H9 (cell line): ENCODE measurements at regions not wholly inside any gene's neighbourhood (a gene's known extent, or its start where the extent isn't known, plus 50 kb on each side); places are given as distances from the start of the nearest gene placed in this dataset.

Experiments used
- DNase-seq: peaks from one replicate; pipeline ENCODE4 v3.0.0-alpha.2; 2017
- H2AFZ ChIP-seq: one replicate; pipeline ENCODE4 v1.6.1; 2013; ENCODE audit warnings: mild to moderate bottlenecking, low read length, control low read depth, moderate library complexity
- H2AK5ac ChIP-seq: 2 replicates; pipeline ENCODE4 v1.6.1; 2013; ENCODE audit warnings: low read length, control low read depth, mixed read lengths; ENCODE audit not compliant: insufficient read length
- H2BK120ac ChIP-seq: one replicate; pipeline ENCODE4 v1.6.1; 2013; ENCODE audit warnings: low read depth, mild to moderate bottlenecking, low read length, control low read depth, inconsistent platforms; ENCODE audit not compliant: poor library complexity, severe bottlenecking
- H2BK12ac ChIP-seq: 2 replicates; pipeline ENCODE4 v1.6.1; 2013; ENCODE audit warnings: low read length, control low read depth, mixed read lengths, low read depth; ENCODE audit not compliant: insufficient read length
- H2BK15ac ChIP-seq: 2 replicates; pipeline ENCODE4 v1.6.1; 2013; ENCODE audit warnings: low read depth, low read length, control low read depth
- H2BK20ac ChIP-seq: one replicate; pipeline ENCODE4 v1.6.1; 2013; ENCODE audit warnings: low read depth, mild to moderate bottlenecking, low read length, control low read depth, inconsistent platforms; ENCODE audit not compliant: poor library complexity, severe bottlenecking
- H2BK5ac ChIP-seq: 2 replicates; pipeline ENCODE4 v1.6.1; 2013; ENCODE audit warnings: low read length, control low read depth, mixed read lengths; ENCODE audit not compliant: insufficient read length
- H3K14ac ChIP-seq: 2 replicates; pipeline ENCODE4 v1.6.1; 2013; ENCODE audit warnings: low read length, control low read depth; ENCODE audit not compliant: insufficient read depth
- H3K18ac ChIP-seq: 2 replicates; pipeline ENCODE4 v1.6.1; 2013; ENCODE audit warnings: low read depth, mild to moderate bottlenecking, mixed read lengths, low read length, control low read depth; ENCODE audit not compliant: insufficient read length
- H3K23ac ChIP-seq: 2 replicates; pipeline ENCODE4 v1.6.1; 2013; ENCODE audit warnings: low read length, control low read depth, mixed read lengths, low read depth; ENCODE audit not compliant: insufficient read length
- H3K23me2 ChIP-seq: 2 replicates; pipeline ENCODE4 v1.6.1; 2013; ENCODE audit warnings: low read depth, mild to moderate bottlenecking, mixed read lengths, low read length, control low read depth; ENCODE audit not compliant: insufficient read length, poor library complexity, severe bottlenecking
- H3K27ac ChIP-seq: 2 replicates; pipeline ENCODE4 v1.5.1; 2013; ENCODE audit warnings: low read length, control low read depth, mixed read lengths, low read depth; ENCODE audit not compliant: insufficient read length
- H3K27me3 ChIP-seq: 2 replicates; pipeline ENCODE4 v1.6.1; 2013; ENCODE audit warnings: low read length, control low read depth, inconsistent platforms; ENCODE audit not compliant: insufficient read depth
- H3K4ac ChIP-seq: 2 replicates; pipeline ENCODE4 v1.6.1; 2013; ENCODE audit warnings: low read depth, mild to moderate bottlenecking, control low read depth, inconsistent platforms, low read length, moderate library complexity
- H3K4me1 ChIP-seq: 2 replicates; pipeline ENCODE4 v1.6.1; 2013; ENCODE audit warnings: low read length, control low read depth, inconsistent platforms; ENCODE audit not compliant: insufficient read depth
- H3K4me2 ChIP-seq: 2 replicates; pipeline ENCODE4 v1.6.1; 2013; ENCODE audit warnings: low read length, control low read depth, mixed read lengths; ENCODE audit not compliant: insufficient read length, insufficient read depth
- H3K56ac ChIP-seq: 2 replicates; pipeline ENCODE4 v1.6.1; 2013; ENCODE audit warnings: low read depth, mild to moderate bottlenecking, mixed read lengths, low read length, control low read depth; ENCODE audit not compliant: insufficient read length
- H3K79me1 ChIP-seq: 2 replicates; pipeline ENCODE4 v1.6.1; 2013; ENCODE audit warnings: low read depth, mild to moderate bottlenecking, moderate library complexity, low read length, control low read depth, inconsistent platforms; ENCODE audit not compliant: insufficient read depth, poor library complexity, severe bottlenecking
- H3K79me2 ChIP-seq: 2 replicates; pipeline ENCODE4 v1.6.1; 2013; ENCODE audit warnings: low read length, control low read depth, inconsistent platforms; ENCODE audit not compliant: insufficient read depth
- H3K9ac ChIP-seq: 2 replicates; pipeline ENCODE4 v1.6.1; 2013; ENCODE audit warnings: low read length, control low read depth, mixed read lengths; ENCODE audit not compliant: insufficient read length; ENCODE audit errors: extremely low read depth
- H3K9me3 ChIP-seq: one replicate; pipeline ENCODE4 v1.6.1; 2013; ENCODE audit warnings: low read depth, low read length, inconsistent platforms; ENCODE audit not compliant: control insufficient read depth
- H3T11ph ChIP-seq: one replicate; pipeline ENCODE4 v1.6.1; 2013; ENCODE audit warnings: mild to moderate bottlenecking, low read length, control low read depth, inconsistent platforms
- H4K20me1 ChIP-seq: one replicate; pipeline ENCODE4 v1.6.1; 2013; ENCODE audit not compliant: control insufficient read depth, insufficient read length, insufficient read depth
- H4K5ac ChIP-seq: 2 replicates; pipeline ENCODE4 v1.6.1; 2013; ENCODE audit warnings: low read depth, mild to moderate bottlenecking, mixed read lengths, low read length, control low read depth; ENCODE audit not compliant: insufficient read length
- H4K8ac ChIP-seq: replicated peaks from 2 replicates; pipeline ENCODE4 v1.6.1; 2013; ENCODE audit warnings: low read length, control low read depth, mixed read lengths, low read depth; ENCODE audit not compliant: insufficient read length
- H4K91ac ChIP-seq: 2 replicates; pipeline ENCODE4 v1.6.1; 2013; ENCODE audit warnings: low read depth, mild to moderate bottlenecking, moderate library complexity, mixed read lengths, low read length, control low read depth; ENCODE audit not compliant: insufficient read length
- H3K27ac Mint-ChIP-seq, 3 experiments: 2 replicates in 2 of 3; 3 replicates in 1 of 3; pipeline ENCODE4 v1.8.0; 2020 to 2021; ENCODE audit warnings: mixed read lengths in 3 of 3, mild to moderate bottlenecking in 1 of 3, moderate library complexity in 1 of 3
- H3K27me3 Mint-ChIP-seq: 2 replicates; pipeline ENCODE4 v1.8.0; 2021; ENCODE audit warnings: low read depth, mild to moderate bottlenecking, moderate library complexity, mixed read lengths
- H3K36me3 Mint-ChIP-seq, 3 experiments: 2 replicates in 2 of 3; 3 replicates in 1 of 3; pipeline ENCODE4 v1.8.0; 2020 to 2021; ENCODE audit warnings: low read depth in 3 of 3, mixed read lengths in 3 of 3; ENCODE audit not compliant: insufficient read depth in 1 of 3
- H3K4me1 Mint-ChIP-seq, 2 experiments: 2 replicates each; pipeline ENCODE4 v1.8.0; 2020; ENCODE audit warnings: mixed read lengths in 2 of 2
- H3K4me3 Mint-ChIP-seq, 2 experiments: 2 replicates in 1 of 2; 3 replicates in 1 of 2; pipeline ENCODE4 v1.8.0; 2020 to 2021; ENCODE audit warnings: mild to moderate bottlenecking in 2 of 2, mixed read lengths in 2 of 2, moderate library complexity in 1 of 2
- H3K9me3 Mint-ChIP-seq, 2 experiments: 2 replicates in 1 of 2; 3 replicates in 1 of 2; pipeline ENCODE4 v1.8.0; 2020; ENCODE audit warnings: mild to moderate bottlenecking in 2 of 2, mixed read lengths in 2 of 2, moderate library complexity in 1 of 2
- WGBS: extraction: QIAGEN DNeasy Blood & Tissue Kit; methylation state at CpG from one replicate; pipeline ENCODE4 v1.1.7; 2013; ENCODE audit warnings: missing lambda C conversion rate, low lambda C conversion rate, mixed read lengths; ENCODE audit not compliant: insufficient read length; ENCODE audit errors: extremely low coverage; 5-methylcytosine and 5-hydroxymethylcytosine counted together
- TF ChIP-seq, protein P1 (sequence below): fragments of 200-600 bp; sonication (generic); conservative IDR thresholded peaks from 3 replicates; pipeline ENCODE4 v1.8.0; 2021; ENCODE audit warnings: antibody characterized with exemption, mild to moderate bottlenecking

DNA sequence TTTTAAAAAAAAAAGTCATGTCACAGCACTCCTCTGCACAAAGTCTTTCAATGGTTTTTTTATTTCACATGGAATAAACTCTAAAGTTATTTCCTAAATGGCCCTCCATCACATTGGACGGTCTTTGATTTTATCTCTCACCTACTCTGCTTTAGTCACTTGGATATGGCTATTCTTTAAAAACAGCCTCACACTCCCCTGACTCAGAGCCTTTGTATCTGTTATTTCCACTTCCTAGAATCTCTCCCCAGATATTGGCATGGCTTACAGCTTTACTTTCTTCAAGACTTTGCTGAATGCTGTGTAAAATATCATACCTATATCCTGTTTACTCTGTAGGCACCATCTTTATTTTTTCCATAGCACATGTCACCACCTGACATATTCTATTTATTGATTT lies 194.7 kb upstream of the MCHR2 start:
- no peak overlapping the region for H2BK12ac ChIP-seq
- no peak overlapping the region for H4K8ac ChIP-seq
- no peak overlapping the region for H4K91ac ChIP-seq
- H3T11ph ChIP-seq, result no peak overlapping the region
- no peaks in the 10 kb centered on the region for H3K23me2 ChIP-seq
- H2BK5ac ChIP-seq, result no peak overlapping the region
- H2AFZ ChIP-seq, result no peak overlapping the region
- H3K4me1 ChIP-seq, result no peaks in the 10 kb centered on the region; the same call in 1 of the 2 replicates
- H3K4me3 Mint-ChIP-seq, result no peak overlapping the region
- WGBS, result no CpG with 5 or more reads among the region's 1 CpG
- no peak overlapping the region for H3K27ac Mint-ChIP-seq
- no peak overlapping the region for H3K4me2 ChIP-seq
- no peak overlapping the region for H3K18ac ChIP-seq
- no peaks in the 10 kb centered on the region for H4K20me1 ChIP-seq
- H2BK15ac ChIP-seq, result no peak overlapping the region
- H3K14ac ChIP-seq, result no peak overlapping the region
- H3K9me3 Mint-ChIP-seq, result no peaks in the 10 kb centered on the region
- DNase-seq, result no peak
- no peaks in the 10 kb centered on the region for H3K9me3 ChIP-seq
- no peak overlapping the region for H2BK20ac ChIP-seq
- H3K36me3 Mint-ChIP-seq, result no peaks in the 10 kb centered on the region
- no peak overlapping the region for H2BK120ac ChIP-seq
- no peak overlapping the region for H3K9ac ChIP-seq
- no peaks in the 10 kb centered on the region for H3K79me2 ChIP-seq
- H3K27me3 ChIP-seq, result no peaks in the 10 kb centered on the region
- TF ChIP-seq, protein P1, sequence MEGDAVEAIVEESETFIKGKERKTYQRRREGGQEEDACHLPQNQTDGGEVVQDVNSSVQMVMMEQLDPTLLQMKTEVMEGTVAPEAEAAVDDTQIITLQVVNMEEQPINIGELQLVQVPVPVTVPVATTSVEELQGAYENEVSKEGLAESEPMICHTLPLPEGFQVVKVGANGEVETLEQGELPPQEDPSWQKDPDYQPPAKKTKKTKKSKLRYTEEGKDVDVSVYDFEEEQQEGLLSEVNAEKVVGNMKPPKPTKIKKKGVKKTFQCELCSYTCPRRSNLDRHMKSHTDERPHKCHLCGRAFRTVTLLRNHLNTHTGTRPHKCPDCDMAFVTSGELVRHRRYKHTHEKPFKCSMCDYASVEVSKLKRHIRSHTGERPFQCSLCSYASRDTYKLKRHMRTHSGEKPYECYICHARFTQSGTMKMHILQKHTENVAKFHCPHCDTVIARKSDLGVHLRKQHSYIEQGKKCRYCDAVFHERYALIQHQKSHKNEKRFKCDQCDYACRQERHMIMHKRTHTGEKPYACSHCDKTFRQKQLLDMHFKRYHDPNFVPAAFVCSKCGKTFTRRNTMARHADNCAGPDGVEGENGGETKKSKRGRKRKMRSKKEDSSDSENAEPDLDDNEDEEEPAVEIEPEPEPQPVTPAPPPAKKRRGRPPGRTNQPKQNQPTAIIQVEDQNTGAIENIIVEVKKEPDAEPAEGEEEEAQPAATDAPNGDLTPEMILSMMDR, result no peak
- H3K27ac ChIP-seq, result no peak overlapping the region
- no peak overlapping the region for H3K23ac ChIP-seq
- 0 out of 4 replicates have a peak, but pooled peaks cover 0 to 2% of the 10 kb centered on the region in 2 experiments for H3K4me1 Mint-ChIP-seq
- H2AK5ac ChIP-seq, result no peak overlapping the region
- H4K5ac ChIP-seq, result no peak overlapping the region
- H3K27me3 Mint-ChIP-seq, result no peaks in the 10 kb centered on the region
- H3K56ac ChIP-seq, result no peak overlapping the region
- no peak overlapping the region for H3K4ac ChIP-seq
- no peaks in the 10 kb centered on the region for H3K79me1 ChIP-seq
